ENCODE measurements at regions not wholly inside any gene's neighbourhood (a gene's known extent, or its start where the extent isn't known, plus 50 kb on each side); places are given as distances from the start of the nearest gene placed in this dataset.

DNA sequence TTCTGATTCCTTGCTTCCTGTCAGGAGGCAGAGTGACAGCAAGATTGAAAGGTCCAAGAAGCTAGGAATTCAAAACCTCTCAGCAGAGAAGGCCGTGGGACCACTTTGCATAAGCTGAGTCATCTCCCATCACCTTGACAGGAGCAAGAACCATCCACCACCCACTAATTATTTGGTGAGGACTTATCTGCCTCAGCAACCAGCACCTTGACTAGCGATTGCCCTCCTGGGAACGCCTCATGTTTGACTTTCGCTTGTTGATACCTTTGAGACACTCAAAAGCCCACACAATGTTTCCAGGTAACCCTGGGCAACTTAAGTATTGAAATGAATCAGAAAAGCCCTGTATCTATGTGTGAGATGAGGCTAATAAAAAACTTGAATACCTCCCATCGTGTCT, 233.5 kb upstream of the GYPA start:
- DNase-seq (ENCODE audit: low spot score) (peak; percentile 51), ATAC-seq (peak; percentile 75)
- Histone ChIP-seq H3K9me2 (ENCODE audit: insufficient read depth) (no peaks in the 10 kb centered on the region), H3K4me2 (no peak overlapping the region), H3K4me1 (ENCODE audit: insufficient read depth) (peaks cover 13% of the 10 kb centered on the region; the same call in 1 of the 2 replicates), H3K27me3 (ENCODE audit: insufficient read depth) (no peaks in the 10 kb centered on the region), H3K36me3 (ENCODE audit: insufficient read depth) (no peaks in the 10 kb centered on the region), H3K79me2 (replicated peaks; ENCODE audit: insufficient read depth) (no peaks in the 10 kb centered on the region), H3K4me3 (no peak overlapping the region), H2AFZ (peak overlapping the region; percentile 58; the same call in 1 of the 2 replicates), H3F3A (replicated peaks; ENCODE audit: low read depth) (no peaks in the 10 kb centered on the region), H4K20me1 (replicated peaks; ENCODE audit: insufficient read depth) (no peaks in the 10 kb centered on the region), H3K27ac (ENCODE audit: low read depth) (no peak overlapping the region)
- Mint-ChIP-seq H3K27me3 (ENCODE audit: insufficient read depth, low read depth, poor library complexity) (no peaks in the 10 kb centered on the region), H3K9me3 (no peaks in the 10 kb centered on the region), H3K4me3 (no peak overlapping the region), H3K36me3 (ENCODE audit: low read depth) (no peaks in the 10 kb centered on the region), H3K27ac (peak overlapping the region; percentile 62; the same call in 1 of the 2 replicates), H3K4me1 (peaks cover 15% of the 10 kb centered on the region)
- TF ChIP-seq JUNB (IDR thresholded peaks at IDR 0.05; ENCODE audit: unreplicated experiment) (no peak), ZNF114 (CRISPR knock-in tag; IDR thresholded peaks at IDR 0.05) (no peak), POLR2AphosphoS5 (IDR thresholded peaks at IDR 0.05; ENCODE audit: low read depth) (no peak), NANOG (IDR thresholded peaks at IDR 0.05; ENCODE audit: borderline replicate concordance) (no peak), EZH2 (IDR thresholded peaks at IDR 0.05; ENCODE audit: low read depth, unreplicated experiment) (no peak), STAT1 (IDR thresholded peaks at IDR 0.05; ENCODE audit: unreplicated experiment) (no peak), CREB1 (CRISPR knock-in tag; IDR thresholded peaks at IDR 0.05; ENCODE audit: low read depth) (no peak), EZH2phosphoT487 (IDR thresholded peaks at IDR 0.05; ENCODE audit: unreplicated experiment) (no peak), CTCF (conservative IDR thresholded peaks at IDR 0.05; ENCODE audit: low read depth in 2 of 2) (no peak), ZNF331 (CRISPR knock-in tag; IDR thresholded peaks at IDR 0.05; ENCODE audit: low read depth) (no peak)
- TF ChIP-seq, protein P1, sequence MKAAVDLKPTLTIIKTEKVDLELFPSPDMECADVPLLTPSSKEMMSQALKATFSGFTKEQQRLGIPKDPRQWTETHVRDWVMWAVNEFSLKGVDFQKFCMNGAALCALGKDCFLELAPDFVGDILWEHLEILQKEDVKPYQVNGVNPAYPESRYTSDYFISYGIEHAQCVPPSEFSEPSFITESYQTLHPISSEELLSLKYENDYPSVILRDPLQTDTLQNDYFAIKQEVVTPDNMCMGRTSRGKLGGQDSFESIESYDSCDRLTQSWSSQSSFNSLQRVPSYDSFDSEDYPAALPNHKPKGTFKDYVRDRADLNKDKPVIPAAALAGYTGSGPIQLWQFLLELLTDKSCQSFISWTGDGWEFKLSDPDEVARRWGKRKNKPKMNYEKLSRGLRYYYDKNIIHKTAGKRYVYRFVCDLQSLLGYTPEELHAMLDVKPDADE (IDR thresholded peaks at IDR 0.05): no peak
- TF ChIP-seq, protein P2, sequence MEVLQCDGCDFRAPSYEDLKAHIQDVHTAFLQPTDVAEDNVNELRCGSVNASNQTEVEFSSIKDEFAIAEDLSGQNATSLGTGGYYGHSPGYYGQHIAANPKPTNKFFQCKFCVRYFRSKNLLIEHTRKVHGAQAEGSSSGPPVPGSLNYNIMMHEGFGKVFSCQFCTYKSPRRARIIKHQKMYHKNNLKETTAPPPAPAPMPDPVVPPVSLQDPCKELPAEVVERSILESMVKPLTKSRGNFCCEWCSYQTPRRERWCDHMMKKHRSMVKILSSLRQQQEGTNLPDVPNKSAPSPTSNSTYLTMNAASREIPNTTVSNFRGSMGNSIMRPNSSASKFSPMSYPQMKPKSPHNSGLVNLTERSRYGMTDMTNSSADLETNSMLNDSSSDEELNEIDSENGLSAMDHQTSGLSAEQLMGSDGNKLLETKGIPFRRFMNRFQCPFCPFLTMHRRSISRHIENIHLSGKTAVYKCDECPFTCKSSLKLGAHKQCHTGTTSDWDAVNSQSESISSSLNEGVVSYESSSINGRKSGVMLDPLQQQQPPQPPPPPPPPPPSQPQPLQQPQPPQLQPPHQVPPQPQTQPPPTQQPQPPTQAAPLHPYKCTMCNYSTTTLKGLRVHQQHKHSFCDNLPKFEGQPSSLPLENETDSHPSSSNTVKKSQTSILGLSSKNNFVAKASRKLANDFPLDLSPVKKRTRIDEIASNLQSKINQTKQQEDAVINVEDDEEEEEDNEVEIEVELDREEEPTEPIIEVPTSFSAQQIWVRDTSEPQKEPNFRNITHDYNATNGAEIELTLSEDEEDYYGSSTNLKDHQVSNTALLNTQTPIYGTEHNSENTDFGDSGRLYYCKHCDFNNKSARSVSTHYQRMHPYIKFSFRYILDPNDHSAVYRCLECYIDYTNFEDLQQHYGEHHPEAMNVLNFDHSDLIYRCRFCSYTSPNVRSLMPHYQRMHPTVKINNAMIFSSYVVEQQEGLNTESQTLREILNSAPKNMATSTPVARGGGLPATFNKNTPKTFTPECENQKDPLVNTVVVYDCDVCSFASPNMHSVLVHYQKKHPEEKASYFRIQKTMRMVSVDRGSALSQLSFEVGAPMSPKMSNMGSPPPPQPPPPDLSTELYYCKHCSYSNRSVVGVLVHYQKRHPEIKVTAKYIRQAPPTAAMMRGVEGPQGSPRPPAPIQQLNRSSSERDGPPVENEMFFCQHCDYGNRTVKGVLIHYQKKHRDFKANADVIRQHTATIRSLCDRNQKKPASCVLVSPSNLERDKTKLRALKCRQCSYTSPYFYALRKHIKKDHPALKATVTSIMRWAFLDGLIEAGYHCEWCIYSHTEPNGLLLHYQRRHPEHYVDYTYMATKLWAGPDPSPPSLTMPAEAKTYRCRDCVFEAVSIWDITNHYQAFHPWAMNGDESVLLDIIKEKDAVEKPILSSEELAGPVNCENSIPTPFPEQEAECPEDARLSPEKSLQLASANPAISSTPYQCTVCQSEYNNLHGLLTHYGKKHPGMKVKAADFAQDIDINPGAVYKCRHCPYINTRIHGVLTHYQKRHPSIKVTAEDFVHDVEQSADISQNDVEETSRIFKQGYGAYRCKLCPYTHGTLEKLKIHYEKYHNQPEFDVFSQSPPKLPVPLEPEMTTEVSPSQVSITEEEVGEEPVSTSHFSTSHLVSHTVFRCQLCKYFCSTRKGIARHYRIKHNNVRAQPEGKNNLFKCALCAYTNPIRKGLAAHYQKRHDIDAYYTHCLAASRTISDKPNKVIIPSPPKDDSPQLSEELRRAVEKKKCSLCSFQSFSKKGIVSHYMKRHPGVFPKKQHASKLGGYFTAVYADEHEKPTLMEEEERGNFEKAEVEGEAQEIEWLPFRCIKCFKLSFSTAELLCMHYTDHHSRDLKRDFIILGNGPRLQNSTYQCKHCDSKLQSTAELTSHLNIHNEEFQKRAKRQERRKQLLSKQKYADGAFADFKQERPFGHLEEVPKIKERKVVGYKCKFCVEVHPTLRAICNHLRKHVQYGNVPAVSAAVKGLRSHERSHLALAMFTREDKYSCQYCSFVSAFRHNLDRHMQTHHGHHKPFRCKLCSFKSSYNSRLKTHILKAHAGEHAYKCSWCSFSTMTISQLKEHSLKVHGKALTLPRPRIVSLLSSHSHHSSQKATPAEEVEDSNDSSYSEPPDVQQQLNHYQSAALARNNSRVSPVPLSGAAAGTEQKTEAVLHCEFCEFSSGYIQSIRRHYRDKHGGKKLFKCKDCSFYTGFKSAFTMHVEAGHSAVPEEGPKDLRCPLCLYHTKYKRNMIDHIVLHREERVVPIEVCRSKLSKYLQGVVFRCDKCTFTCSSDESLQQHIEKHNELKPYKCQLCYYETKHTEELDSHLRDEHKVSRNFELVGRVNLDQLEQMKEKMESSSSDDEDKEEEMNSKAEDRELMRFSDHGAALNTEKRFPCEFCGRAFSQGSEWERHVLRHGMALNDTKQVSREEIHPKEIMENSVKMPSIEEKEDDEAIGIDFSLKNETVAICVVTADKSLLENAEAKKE (CRISPR knock-in tag; IDR thresholded peaks at IDR 0.05): no peak; the same call in 1 of the 2 replicates
- TF ChIP-seq, protein P3, sequence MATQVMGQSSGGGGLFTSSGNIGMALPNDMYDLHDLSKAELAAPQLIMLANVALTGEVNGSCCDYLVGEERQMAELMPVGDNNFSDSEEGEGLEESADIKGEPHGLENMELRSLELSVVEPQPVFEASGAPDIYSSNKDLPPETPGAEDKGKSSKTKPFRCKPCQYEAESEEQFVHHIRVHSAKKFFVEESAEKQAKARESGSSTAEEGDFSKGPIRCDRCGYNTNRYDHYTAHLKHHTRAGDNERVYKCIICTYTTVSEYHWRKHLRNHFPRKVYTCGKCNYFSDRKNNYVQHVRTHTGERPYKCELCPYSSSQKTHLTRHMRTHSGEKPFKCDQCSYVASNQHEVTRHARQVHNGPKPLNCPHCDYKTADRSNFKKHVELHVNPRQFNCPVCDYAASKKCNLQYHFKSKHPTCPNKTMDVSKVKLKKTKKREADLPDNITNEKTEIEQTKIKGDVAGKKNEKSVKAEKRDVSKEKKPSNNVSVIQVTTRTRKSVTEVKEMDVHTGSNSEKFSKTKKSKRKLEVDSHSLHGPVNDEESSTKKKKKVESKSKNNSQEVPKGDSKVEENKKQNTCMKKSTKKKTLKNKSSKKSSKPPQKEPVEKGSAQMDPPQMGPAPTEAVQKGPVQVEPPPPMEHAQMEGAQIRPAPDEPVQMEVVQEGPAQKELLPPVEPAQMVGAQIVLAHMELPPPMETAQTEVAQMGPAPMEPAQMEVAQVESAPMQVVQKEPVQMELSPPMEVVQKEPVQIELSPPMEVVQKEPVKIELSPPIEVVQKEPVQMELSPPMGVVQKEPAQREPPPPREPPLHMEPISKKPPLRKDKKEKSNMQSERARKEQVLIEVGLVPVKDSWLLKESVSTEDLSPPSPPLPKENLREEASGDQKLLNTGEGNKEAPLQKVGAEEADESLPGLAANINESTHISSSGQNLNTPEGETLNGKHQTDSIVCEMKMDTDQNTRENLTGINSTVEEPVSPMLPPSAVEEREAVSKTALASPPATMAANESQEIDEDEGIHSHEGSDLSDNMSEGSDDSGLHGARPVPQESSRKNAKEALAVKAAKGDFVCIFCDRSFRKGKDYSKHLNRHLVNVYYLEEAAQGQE (IDR thresholded peaks at IDR 0.05; ENCODE audit: unreplicated experiment): no peak
